IMR-90 (cell line): ENCODE measurements at regions not wholly inside any gene's neighbourhood (a gene's known extent, or its start where the extent isn't known, plus 50 kb on each side); places are given as distances from the start of the nearest gene placed in this dataset.
A peak's percentile ranks its signal among the peaks of the same experiment; 100 is the strongest.

ENCODE experiments used
- ATAC-seq: fragments of 200-7000 bp; cut with Tn5 transposase; 2 replicates; pipeline ENCODE4 v1.9.1; 2020; ENCODE audit warnings: low read depth, mild to moderate bottlenecking, moderate library complexity
- BruUV-seq: library from RNA; stranded (reverse); fragments of 400-500 nt; replicated peaks from 2 replicates; lab custom pipeline; 2021; lab: Mats Ljungman, UMichigan
- CTCF ChIA-PET: fragments of 300-600 bp; formaldehyde crosslinking; extraction: SDS; loops from one replicate; lab custom pipeline; 2021; ENCODE audit warnings: antibody characterized with exemption; lab: Yijun Ruan, JAX
- POLR2A ChIA-PET: fragments of 300-600 bp; sonication (Branson Sonifier 250); formaldehyde crosslinking; loops from one replicate; lab custom pipeline; 2022; ENCODE audit warnings: antibody characterized with exemption; ENCODE audit not compliant: unreplicated experiment; lab: Charles Lee
- DNase-seq: peaks from one replicate; pipeline ENCODE4 v3.0.0; 2013
- H2AFZ ChIP-seq: replicated peaks from 2 replicates; pipeline ENCODE3; 2013; ENCODE audit warnings: low read length, mild to moderate bottlenecking; ENCODE audit not compliant: poor library complexity
- H2AK5ac ChIP-seq: 2 replicates; pipeline ENCODE4 v1.6.1; 2013; ENCODE audit warnings: low read depth, low read length, inconsistent platforms
- H2AK9ac ChIP-seq: replicated peaks from 2 replicates; pipeline ENCODE3; 2013; ENCODE audit warnings: mild to moderate bottlenecking, low read depth, low read length, moderate library complexity; ENCODE audit not compliant: poor library complexity
- H2BK120ac ChIP-seq: 2 replicates; pipeline ENCODE4 v1.6.1; 2013; ENCODE audit warnings: low read depth, low read length, inconsistent platforms
- H2BK15ac ChIP-seq: 3 replicates; pipeline ENCODE4 v1.6.1; 2013; ENCODE audit warnings: low read depth, low read length, inconsistent platforms
- H2BK20ac ChIP-seq: 2 replicates; pipeline ENCODE4 v1.6.1; 2013; ENCODE audit warnings: low read depth, mild to moderate bottlenecking, inconsistent platforms, low read length, moderate library complexity
- H2BK5ac ChIP-seq: 2 replicates; pipeline ENCODE4 v1.6.1; 2013; ENCODE audit warnings: mild to moderate bottlenecking, low read depth, low read length, inconsistent platforms; ENCODE audit not compliant: poor library complexity, severe bottlenecking
- H3K14ac ChIP-seq: replicated peaks from 2 replicates; pipeline ENCODE4 v1.6.1; 2013; ENCODE audit warnings: low read depth, low read length, inconsistent platforms
- H3K18ac ChIP-seq: 2 replicates; pipeline ENCODE4 v1.6.1; 2013; ENCODE audit warnings: low read depth, low read length, control low read depth
- H3K23ac ChIP-seq: 2 replicates; pipeline ENCODE4 v1.6.1; 2013; ENCODE audit warnings: low read depth, low read length, inconsistent platforms
- H3K27ac ChIP-seq: 2 replicates; pipeline ENCODE4 v1.5.1; 2013; ENCODE audit warnings: mild to moderate bottlenecking, control low read depth, low read length; ENCODE audit not compliant: insufficient read depth
- H3K27me3 ChIP-seq: 2 replicates; pipeline ENCODE4 v1.6.1; 2013; ENCODE audit warnings: low read length; ENCODE audit not compliant: control insufficient read depth, insufficient read depth
- H3K36me3 ChIP-seq: 2 replicates; pipeline ENCODE4 v1.6.1; 2013; ENCODE audit warnings: low read length, mixed read lengths; ENCODE audit not compliant: control insufficient read depth, insufficient read depth
- H3K4ac ChIP-seq: 2 replicates; pipeline ENCODE4 v1.6.1; 2013; ENCODE audit warnings: low read depth, low read length, inconsistent platforms
- H3K4me1 ChIP-seq: 2 replicates; pipeline ENCODE4 v1.6.1; 2013; ENCODE audit warnings: low read length, mixed read lengths; ENCODE audit not compliant: control insufficient read depth, insufficient read depth
- H3K4me2 ChIP-seq: 2 replicates; pipeline ENCODE4 v1.6.1; 2013; ENCODE audit warnings: low read depth, mild to moderate bottlenecking, control low read depth, low read length, moderate library complexity
- H3K4me3 ChIP-seq: 2 replicates; pipeline ENCODE4 v1.5.1; 2013; ENCODE audit warnings: low read depth, mild to moderate bottlenecking, control low read depth, low read length, moderate library complexity; ENCODE audit not compliant: insufficient read depth
- H3K56ac ChIP-seq: 2 replicates; pipeline ENCODE4 v1.6.1; 2013; ENCODE audit warnings: low read length, inconsistent platforms; ENCODE audit not compliant: insufficient read depth; ENCODE audit errors: extremely low read depth
- H3K79me1 ChIP-seq, 2 experiments: 2 replicates each; pipeline ENCODE4 v1.6.1; 2013; ENCODE audit warnings: low read length in 2 of 2, inconsistent platforms in 1 of 2, low read depth in 1 of 2
- H3K9ac ChIP-seq: 2 replicates; pipeline ENCODE4 v1.6.1; 2013; ENCODE audit warnings: low read depth, low read length, control low read depth
- H3K9me1 ChIP-seq: 2 replicates; pipeline ENCODE4 v1.6.1; 2013; ENCODE audit warnings: low read length, inconsistent platforms; ENCODE audit not compliant: insufficient read depth
- H3K9me3 ChIP-seq: 2 replicates; pipeline ENCODE4 v1.6.1; 2013; ENCODE audit warnings: low read length; ENCODE audit not compliant: control insufficient read depth, insufficient read depth
- H4K20me1 ChIP-seq: 2 replicates; pipeline ENCODE4 v1.6.1; 2013; ENCODE audit warnings: low read length, inconsistent platforms; ENCODE audit not compliant: insufficient read depth
- H4K5ac ChIP-seq: 2 replicates; pipeline ENCODE4 v1.6.1; 2013; ENCODE audit warnings: mild to moderate bottlenecking, low read depth, low read length, control low read depth
- H4K8ac ChIP-seq, 2 experiments: 2 replicates each; pipeline ENCODE4 v1.6.1; 2013; ENCODE audit warnings: low read depth in 2 of 2, low read length in 2 of 2, control low read depth in 1 of 2, inconsistent platforms in 1 of 2
- H4K91ac ChIP-seq: 2 replicates; pipeline ENCODE4 v1.6.1; 2013; ENCODE audit warnings: low read depth, low read length, inconsistent platforms; ENCODE audit not compliant: insufficient read depth
- CTCF ChIP-seq: conservative IDR thresholded peaks from 2 replicates; pipeline ENCODE4 v1.5.1; 2012; ENCODE audit warnings: mild to moderate bottlenecking, low read depth, low read length, improper control_type of control experiment
- RAD21 ChIP-seq: IDR thresholded peaks from 2 replicates; pipeline ENCODE4 v1.6.1; 2012; ENCODE audit warnings: low read length, improper control_type of control experiment
- WGBS, 2 experiments: methylation state at CpG; one replicate each; pipeline versions ENCODE4 v1.1.5 to v1.1.7; 2013; ENCODE audit warnings: missing lambda C conversion rate in 2 of 2; ENCODE audit not compliant: insufficient read length in 1 of 2; ENCODE audit errors: extremely low coverage in 2 of 2; 5-methylcytosine and 5-hydroxymethylcytosine counted together
- dilution Hi-C: fragments of 300-500 bp; cut with HindIII; formaldehyde crosslinking; loops from one replicate; pipeline ENCODE4 v1.14.3; 2018; ENCODE audit warnings: low sequenced_read_pairs; ENCODE audit not compliant: unreplicated experiment
- in situ Hi-C: fragments of 300-500 bp; cut with MboI; formaldehyde crosslinking; loops from 3 replicates; pipeline ENCODE4 v1.14.3; 2019; ENCODE audit warnings: low sequenced_read_pairs, inconsistent platforms, mixed read lengths
- intact Hi-C: fragments of 100-400 bp; cut with micrococcal nuclease; formaldehyde crosslinking; loops from 2 replicates; pipeline ENCODE4 v1.10.0; 2022

GRCh38 chr7:130793855-130794618, 60.0 kb upstream of the KLF14 start:
- dilution Hi-C loops = no loop called here

More at GRCh38 chr7:130793855-130794618, 60.0 kb upstream of the KLF14 start:
- ChIA-PET POLR2A (no interaction called here), CTCF (interaction anchor here (1.5 kb wide), 1 partner anchor 9 kb away, joined by 7 read pairs; no protein-coding TSS in a partner anchor)
- DNase-seq = peak; percentile 22
- no peak overlapping the region for H4K5ac ChIP-seq
- H3K79me1 ChIP-seq = no peaks in the 10 kb centered on the region
- no peak overlapping the region; the same call in 1 of the 2 replicates for H3K23ac ChIP-seq
- BruUV-seq = no TSS peak
- H3K4me3 ChIP-seq = peak overlapping the region; percentile 10; the same call in 1 of the 2 replicates
- no peaks in the 10 kb centered on the region for H3K9me3 ChIP-seq
- no peak overlapping the region for H3K18ac ChIP-seq
- H2BK5ac ChIP-seq = no peak overlapping the region
- H4K8ac ChIP-seq = no peak overlapping the region
- no peaks in the 10 kb centered on the region for H4K20me1 ChIP-seq
- H4K91ac ChIP-seq = no peak overlapping the region
- H2AK9ac ChIP-seq = no peak overlapping the region
- H3K4me2 ChIP-seq = peak overlapping the region; percentile 86
- H2BK20ac ChIP-seq = no peak overlapping the region
- H2AK5ac ChIP-seq = no peak overlapping the region
- H3K56ac ChIP-seq = no peak overlapping the region
- TF ChIP-seq CTCF (peak; percentile 25; the same call in 1 of the 2 replicates), RAD21 (no peak; the same call in 1 of the 2 replicates)
- peaks cover 6% of the 10 kb centered on the region for H3K27me3 ChIP-seq
- intact Hi-C loops (loop anchor here (2.0 kb wide), 1 partner anchor 39 kb away; no protein-coding TSS in a partner anchor), in situ Hi-C loops (no loop called here)
- no peak overlapping the region for H3K27ac ChIP-seq
- peak; percentile 76 for ATAC-seq
- 0 out of 2 replicates have a peak overlapping the region, but pooled peaks have one; percentile 59 for H3K14ac ChIP-seq
- no peak overlapping the region for H3K4ac ChIP-seq
- no peaks in the 10 kb centered on the region for H3K4me1 ChIP-seq
- H3K36me3 ChIP-seq = no peaks in the 10 kb centered on the region
- WGBS, 2 experiments = no CpG with 5 or more reads among the region's 9 CpGs
- H2BK120ac ChIP-seq = peak overlapping the region; percentile 44; the same call in 1 of the 2 replicates
- no peak overlapping the region for H3K9ac ChIP-seq
- no peak overlapping the region for H2BK15ac ChIP-seq
- H3K9me1 ChIP-seq = no peaks in the 10 kb centered on the region
- no peak overlapping the region for H2AFZ ChIP-seq
